ENCODE measurements at regions not wholly inside any gene's neighbourhood (a gene's known extent, or its start where the extent isn't known, plus 50 kb on each side); places are given as distances from the start of the nearest gene placed in this dataset.
A peak's percentile ranks its signal among the peaks of the same experiment; 100 is the strongest.

DNA sequence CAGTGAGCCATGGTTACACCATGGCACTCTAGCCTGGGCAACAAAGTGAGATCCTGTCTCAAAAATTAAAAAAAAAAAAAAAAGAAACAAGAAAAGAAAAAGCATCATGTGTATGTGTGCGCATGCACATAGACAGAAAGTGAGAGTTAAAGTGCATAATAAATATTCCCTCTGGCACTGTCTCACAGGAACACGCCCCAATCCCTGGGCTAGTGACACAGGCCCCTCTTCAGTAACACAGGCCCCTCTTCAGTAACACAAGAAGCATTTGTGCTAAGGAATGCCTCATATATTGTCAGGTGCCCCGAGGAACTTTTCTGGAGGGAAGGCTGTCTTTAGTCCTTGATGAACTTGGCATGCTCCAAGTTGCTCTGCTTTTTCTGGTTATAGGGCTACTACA, 57.5 kb downstream of the RPL27A start:
- Histone ChIP-seq H3K9me3 (ENCODE audit: control insufficient read depth in 4 of 4, insufficient read depth in 3 of 4, low read length in 3 of 4) (no peaks in the 10 kb centered on the region), H3K27ac (ENCODE audit: low read depth in 1 of 2, low read length in 1 of 2) (no peak overlapping the region), H3K4me3 (no peak overlapping the region), H3K36me3 (ENCODE audit: control insufficient read depth in 4 of 4, insufficient read depth in 4 of 4, low read length in 4 of 4) (peaks cover 0 to 8% (median 3%) of the 10 kb centered on the region in 4 donors), H3K9ac (ENCODE audit: insufficient read depth in 1 of 2, low read length in 2 of 2) (no peak overlapping the region), H3K27me3 (ENCODE audit: control insufficient read depth in 3 of 3, insufficient read depth in 3 of 3, low read length in 2 of 3) (no peaks in the 10 kb centered on the region), H3K4me1 (ENCODE audit: control insufficient read depth in 5 of 5, insufficient read depth in 5 of 5, low read length in 5 of 5) (peaks cover 0 to 8% (median 0%) of the 10 kb centered on the region in 5 donors)
- ATAC-seq (ENCODE audit: insufficient read depth, low FRiP score) (no peak), DNase-seq (no peak)
- TF ChIP-seq, protein P1, sequence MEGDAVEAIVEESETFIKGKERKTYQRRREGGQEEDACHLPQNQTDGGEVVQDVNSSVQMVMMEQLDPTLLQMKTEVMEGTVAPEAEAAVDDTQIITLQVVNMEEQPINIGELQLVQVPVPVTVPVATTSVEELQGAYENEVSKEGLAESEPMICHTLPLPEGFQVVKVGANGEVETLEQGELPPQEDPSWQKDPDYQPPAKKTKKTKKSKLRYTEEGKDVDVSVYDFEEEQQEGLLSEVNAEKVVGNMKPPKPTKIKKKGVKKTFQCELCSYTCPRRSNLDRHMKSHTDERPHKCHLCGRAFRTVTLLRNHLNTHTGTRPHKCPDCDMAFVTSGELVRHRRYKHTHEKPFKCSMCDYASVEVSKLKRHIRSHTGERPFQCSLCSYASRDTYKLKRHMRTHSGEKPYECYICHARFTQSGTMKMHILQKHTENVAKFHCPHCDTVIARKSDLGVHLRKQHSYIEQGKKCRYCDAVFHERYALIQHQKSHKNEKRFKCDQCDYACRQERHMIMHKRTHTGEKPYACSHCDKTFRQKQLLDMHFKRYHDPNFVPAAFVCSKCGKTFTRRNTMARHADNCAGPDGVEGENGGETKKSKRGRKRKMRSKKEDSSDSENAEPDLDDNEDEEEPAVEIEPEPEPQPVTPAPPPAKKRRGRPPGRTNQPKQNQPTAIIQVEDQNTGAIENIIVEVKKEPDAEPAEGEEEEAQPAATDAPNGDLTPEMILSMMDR (IDR thresholded peaks at IDR 0.05; ENCODE audit: control extremely low read depth, extremely low read depth), result no peak
- WGBS, 2 donors, result 82 to 92% methylated on average over 3 of the region's 3 CpGs

DNA sequence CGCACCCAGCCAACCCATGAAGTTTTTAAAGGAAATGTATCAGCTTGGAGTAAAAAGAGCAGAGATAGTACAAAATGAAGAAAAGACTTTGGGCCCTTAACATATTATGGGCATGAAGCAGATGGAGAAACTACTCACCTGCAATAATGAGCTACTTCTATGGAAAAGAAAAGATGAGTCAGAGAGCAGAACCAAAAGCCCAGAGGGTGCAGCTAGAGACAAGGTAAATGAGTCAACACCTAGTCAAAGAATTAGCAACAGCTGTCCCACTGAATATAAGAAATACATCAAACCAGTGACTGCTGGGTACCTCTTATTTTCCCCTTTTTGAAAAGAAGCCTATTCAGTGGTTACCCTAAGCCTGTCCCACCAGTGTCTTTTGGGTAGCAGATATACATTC, 61.8 kb downstream of the RPL27A start:
- Histone ChIP-seq H3K36me3 (ENCODE audit: control insufficient read depth in 4 of 4, insufficient read depth in 4 of 4, low read length in 4 of 4) (peaks cover 0 to 14% (median 6%) of the 10 kb centered on the region in 4 donors), H3K9ac (ENCODE audit: insufficient read depth in 1 of 2, low read length in 2 of 2) (no peak overlapping the region), H3K4me1 (ENCODE audit: control insufficient read depth in 5 of 5, insufficient read depth in 5 of 5, low read length in 5 of 5) (peaks cover 0 to 21% (median 12%) of the 10 kb centered on the region in 5 donors), H3K9me3 (ENCODE audit: control insufficient read depth in 4 of 4, insufficient read depth in 3 of 4, low read length in 3 of 4) (no peaks in the 10 kb centered on the region), H3K27ac (ENCODE audit: low read depth in 1 of 2, low read length in 1 of 2) (no peak overlapping the region), H3K27me3 (ENCODE audit: control insufficient read depth in 3 of 3, insufficient read depth in 3 of 3, low read length in 2 of 3) (no peaks in the 10 kb centered on the region), H3K4me3 (no peak overlapping the region)
- WGBS, 2 donors, result 100% methylated on average over 1 of the region's 1 CpG
- DNase-seq (no peak), ATAC-seq (ENCODE audit: insufficient read depth, low FRiP score) (no peak)
- TF ChIP-seq, protein P1 (IDR thresholded peaks at IDR 0.05; ENCODE audit: control extremely low read depth, extremely low read depth), result no peak

DNA sequence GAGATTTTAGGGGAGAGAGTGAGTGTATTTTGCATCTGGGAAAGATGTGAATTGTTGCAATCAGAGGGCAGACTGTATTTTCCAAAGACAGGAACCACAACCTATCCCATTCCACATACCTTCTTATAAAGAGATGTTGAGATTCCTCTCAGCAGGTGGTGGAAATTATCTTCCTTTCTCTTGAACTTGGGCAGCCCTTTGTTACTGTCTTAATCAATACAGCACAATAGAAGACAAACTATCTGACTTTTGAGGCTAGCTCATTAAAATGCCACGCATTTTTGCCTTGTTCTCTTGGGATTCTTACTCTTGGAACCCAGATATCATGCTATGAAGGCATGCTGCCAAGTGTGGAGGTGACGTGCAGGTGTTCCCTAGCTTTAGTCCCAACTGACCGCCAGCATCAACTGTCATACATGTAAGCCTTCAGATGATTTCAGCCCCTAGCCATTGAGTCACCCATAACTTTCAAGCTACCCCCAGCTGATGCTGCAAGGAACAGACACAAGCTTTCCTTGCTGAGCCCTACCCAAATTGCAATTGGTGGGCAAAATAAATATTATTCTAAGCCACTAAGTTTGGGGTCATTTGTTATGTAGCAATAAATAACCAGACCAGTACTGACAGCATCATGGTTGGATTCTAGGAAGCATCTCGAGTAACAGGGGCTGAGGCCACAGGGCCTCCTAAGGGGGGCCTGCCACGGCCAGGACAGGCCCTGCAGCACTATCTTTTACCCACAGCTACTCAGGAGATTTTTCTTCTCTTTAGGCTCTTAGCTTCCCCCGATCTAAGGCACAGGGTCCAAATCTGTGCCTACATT, 63.0 kb downstream of the RPL27A start:
- DNase-seq (peak in 1 of 3 donors; percentile 10), ATAC-seq (ENCODE audit: insufficient read depth, low FRiP score) (no peak)
- TF ChIP-seq, protein P1 (IDR thresholded peaks at IDR 0.05; ENCODE audit: control extremely low read depth, extremely low read depth), result no peak
- peaks cover 0 to 21% (median 15%) of the 10 kb centered on the region in 5 donors for H3K4me1 ChIP-seq (ENCODE audit: control insufficient read depth in 5 of 5, insufficient read depth in 5 of 5, low read length in 5 of 5)
- H3K4me3 ChIP-seq, result no peak overlapping the region
- WGBS, 2 donors, result 91 to 92% methylated on average over 6 of the region's 6 CpGs
- no peak overlapping the region for H3K9ac ChIP-seq (ENCODE audit: insufficient read depth in 1 of 2, low read length in 2 of 2)
- no peaks in the 10 kb centered on the region for H3K27me3 ChIP-seq (ENCODE audit: control insufficient read depth in 3 of 3, insufficient read depth in 3 of 3, low read length in 2 of 3)
- H3K27ac ChIP-seq (ENCODE audit: low read depth in 1 of 2, low read length in 1 of 2), result no peak overlapping the region
- H3K36me3 ChIP-seq (ENCODE audit: control insufficient read depth in 4 of 4, insufficient read depth in 4 of 4, low read length in 4 of 4), result peaks cover 0 to 15% (median 6%) of the 10 kb centered on the region in 4 donors
- H3K9me3 ChIP-seq (ENCODE audit: control insufficient read depth in 4 of 4, insufficient read depth in 3 of 4, low read length in 3 of 4), result no peaks in the 10 kb centered on the region
